K562 (cell line): ENCODE measurements at regions not wholly inside any gene's neighbourhood (a gene's known extent, or its start where the extent isn't known, plus 50 kb on each side); places are given as distances from the start of the nearest gene placed in this dataset.

ENCODE experiments used
- PCBP1 ChIP-seq: fragments of 200-400 bp; formaldehyde crosslinking; IDR thresholded peaks from 2 replicates; pipeline ENCODE4 v1.6.1; 2018; ENCODE audit warnings: mild to moderate bottlenecking, low read depth, low read length; ENCODE audit not compliant: poor library complexity, severe bottlenecking
- ZBTB5 ChIP-seq: fragments of 450-650 bp; IDR thresholded peaks from 2 replicates; pipeline ENCODE4 v1.6.1; 2017; ENCODE audit warnings: antibody characterized with exemption
- TF ChIP-seq, protein P1 (sequence below), 2 experiments: fragments of 450-650 bp; formaldehyde crosslinking in 1 of 2; IDR thresholded peaks; 2 replicates each; pipeline versions ENCODE4 v1.4.0 to v1.6.1; 2014 to 2020; ENCODE audit warnings: mild to moderate bottlenecking in 2 of 2, borderline replicate concordance in 1 of 2, low read depth in 1 of 2

GRCh38 chr7:46133072-46133471 lies 212.0 kb upstream of the IGFBP3 start (continued):
- TF ChIP-seq ZBTB5 = no peak
- no peak for TF ChIP-seq PCBP1
- TF ChIP-seq, protein P1, sequence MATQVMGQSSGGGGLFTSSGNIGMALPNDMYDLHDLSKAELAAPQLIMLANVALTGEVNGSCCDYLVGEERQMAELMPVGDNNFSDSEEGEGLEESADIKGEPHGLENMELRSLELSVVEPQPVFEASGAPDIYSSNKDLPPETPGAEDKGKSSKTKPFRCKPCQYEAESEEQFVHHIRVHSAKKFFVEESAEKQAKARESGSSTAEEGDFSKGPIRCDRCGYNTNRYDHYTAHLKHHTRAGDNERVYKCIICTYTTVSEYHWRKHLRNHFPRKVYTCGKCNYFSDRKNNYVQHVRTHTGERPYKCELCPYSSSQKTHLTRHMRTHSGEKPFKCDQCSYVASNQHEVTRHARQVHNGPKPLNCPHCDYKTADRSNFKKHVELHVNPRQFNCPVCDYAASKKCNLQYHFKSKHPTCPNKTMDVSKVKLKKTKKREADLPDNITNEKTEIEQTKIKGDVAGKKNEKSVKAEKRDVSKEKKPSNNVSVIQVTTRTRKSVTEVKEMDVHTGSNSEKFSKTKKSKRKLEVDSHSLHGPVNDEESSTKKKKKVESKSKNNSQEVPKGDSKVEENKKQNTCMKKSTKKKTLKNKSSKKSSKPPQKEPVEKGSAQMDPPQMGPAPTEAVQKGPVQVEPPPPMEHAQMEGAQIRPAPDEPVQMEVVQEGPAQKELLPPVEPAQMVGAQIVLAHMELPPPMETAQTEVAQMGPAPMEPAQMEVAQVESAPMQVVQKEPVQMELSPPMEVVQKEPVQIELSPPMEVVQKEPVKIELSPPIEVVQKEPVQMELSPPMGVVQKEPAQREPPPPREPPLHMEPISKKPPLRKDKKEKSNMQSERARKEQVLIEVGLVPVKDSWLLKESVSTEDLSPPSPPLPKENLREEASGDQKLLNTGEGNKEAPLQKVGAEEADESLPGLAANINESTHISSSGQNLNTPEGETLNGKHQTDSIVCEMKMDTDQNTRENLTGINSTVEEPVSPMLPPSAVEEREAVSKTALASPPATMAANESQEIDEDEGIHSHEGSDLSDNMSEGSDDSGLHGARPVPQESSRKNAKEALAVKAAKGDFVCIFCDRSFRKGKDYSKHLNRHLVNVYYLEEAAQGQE (IDR thresholded peaks at IDR 0.05; ENCODE audit: borderline replicate concordance) = no peak
- TF ChIP-seq, protein P1 (CRISPR knock-in tag; IDR thresholded peaks at IDR 0.05; ENCODE audit: low read depth) = no peak
